ENCODE measurements at regions not wholly inside any gene's neighbourhood (a gene's known extent, or its start where the extent isn't known, plus 50 kb on each side); places are given as distances from the start of the nearest gene placed in this dataset.

DNA sequence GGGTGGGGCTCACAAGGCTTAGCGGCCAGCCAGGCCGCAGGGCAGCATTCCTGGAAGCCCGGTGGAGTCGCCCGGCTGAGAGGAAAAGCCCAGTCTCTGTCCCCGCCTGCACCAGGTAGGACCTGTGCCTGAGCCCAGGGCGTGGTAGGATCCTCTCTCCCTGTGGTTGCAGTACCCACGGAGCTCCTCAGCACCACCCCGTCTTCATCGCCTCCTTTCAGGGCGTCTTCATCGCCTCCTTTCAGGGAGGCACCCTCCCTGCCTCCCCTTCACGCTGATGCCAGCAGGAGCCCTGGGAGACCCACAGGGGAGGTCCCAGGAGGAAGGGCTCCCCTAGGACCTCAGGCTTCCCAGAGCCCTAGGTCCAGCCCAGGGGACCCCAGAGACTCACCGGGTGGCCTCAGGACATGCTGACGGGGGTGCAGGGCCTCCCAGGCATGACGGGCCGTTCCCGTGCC, 53.3 kb upstream of the NOTCH1 start (continued):
- TF ChIP-seq, protein P1, sequence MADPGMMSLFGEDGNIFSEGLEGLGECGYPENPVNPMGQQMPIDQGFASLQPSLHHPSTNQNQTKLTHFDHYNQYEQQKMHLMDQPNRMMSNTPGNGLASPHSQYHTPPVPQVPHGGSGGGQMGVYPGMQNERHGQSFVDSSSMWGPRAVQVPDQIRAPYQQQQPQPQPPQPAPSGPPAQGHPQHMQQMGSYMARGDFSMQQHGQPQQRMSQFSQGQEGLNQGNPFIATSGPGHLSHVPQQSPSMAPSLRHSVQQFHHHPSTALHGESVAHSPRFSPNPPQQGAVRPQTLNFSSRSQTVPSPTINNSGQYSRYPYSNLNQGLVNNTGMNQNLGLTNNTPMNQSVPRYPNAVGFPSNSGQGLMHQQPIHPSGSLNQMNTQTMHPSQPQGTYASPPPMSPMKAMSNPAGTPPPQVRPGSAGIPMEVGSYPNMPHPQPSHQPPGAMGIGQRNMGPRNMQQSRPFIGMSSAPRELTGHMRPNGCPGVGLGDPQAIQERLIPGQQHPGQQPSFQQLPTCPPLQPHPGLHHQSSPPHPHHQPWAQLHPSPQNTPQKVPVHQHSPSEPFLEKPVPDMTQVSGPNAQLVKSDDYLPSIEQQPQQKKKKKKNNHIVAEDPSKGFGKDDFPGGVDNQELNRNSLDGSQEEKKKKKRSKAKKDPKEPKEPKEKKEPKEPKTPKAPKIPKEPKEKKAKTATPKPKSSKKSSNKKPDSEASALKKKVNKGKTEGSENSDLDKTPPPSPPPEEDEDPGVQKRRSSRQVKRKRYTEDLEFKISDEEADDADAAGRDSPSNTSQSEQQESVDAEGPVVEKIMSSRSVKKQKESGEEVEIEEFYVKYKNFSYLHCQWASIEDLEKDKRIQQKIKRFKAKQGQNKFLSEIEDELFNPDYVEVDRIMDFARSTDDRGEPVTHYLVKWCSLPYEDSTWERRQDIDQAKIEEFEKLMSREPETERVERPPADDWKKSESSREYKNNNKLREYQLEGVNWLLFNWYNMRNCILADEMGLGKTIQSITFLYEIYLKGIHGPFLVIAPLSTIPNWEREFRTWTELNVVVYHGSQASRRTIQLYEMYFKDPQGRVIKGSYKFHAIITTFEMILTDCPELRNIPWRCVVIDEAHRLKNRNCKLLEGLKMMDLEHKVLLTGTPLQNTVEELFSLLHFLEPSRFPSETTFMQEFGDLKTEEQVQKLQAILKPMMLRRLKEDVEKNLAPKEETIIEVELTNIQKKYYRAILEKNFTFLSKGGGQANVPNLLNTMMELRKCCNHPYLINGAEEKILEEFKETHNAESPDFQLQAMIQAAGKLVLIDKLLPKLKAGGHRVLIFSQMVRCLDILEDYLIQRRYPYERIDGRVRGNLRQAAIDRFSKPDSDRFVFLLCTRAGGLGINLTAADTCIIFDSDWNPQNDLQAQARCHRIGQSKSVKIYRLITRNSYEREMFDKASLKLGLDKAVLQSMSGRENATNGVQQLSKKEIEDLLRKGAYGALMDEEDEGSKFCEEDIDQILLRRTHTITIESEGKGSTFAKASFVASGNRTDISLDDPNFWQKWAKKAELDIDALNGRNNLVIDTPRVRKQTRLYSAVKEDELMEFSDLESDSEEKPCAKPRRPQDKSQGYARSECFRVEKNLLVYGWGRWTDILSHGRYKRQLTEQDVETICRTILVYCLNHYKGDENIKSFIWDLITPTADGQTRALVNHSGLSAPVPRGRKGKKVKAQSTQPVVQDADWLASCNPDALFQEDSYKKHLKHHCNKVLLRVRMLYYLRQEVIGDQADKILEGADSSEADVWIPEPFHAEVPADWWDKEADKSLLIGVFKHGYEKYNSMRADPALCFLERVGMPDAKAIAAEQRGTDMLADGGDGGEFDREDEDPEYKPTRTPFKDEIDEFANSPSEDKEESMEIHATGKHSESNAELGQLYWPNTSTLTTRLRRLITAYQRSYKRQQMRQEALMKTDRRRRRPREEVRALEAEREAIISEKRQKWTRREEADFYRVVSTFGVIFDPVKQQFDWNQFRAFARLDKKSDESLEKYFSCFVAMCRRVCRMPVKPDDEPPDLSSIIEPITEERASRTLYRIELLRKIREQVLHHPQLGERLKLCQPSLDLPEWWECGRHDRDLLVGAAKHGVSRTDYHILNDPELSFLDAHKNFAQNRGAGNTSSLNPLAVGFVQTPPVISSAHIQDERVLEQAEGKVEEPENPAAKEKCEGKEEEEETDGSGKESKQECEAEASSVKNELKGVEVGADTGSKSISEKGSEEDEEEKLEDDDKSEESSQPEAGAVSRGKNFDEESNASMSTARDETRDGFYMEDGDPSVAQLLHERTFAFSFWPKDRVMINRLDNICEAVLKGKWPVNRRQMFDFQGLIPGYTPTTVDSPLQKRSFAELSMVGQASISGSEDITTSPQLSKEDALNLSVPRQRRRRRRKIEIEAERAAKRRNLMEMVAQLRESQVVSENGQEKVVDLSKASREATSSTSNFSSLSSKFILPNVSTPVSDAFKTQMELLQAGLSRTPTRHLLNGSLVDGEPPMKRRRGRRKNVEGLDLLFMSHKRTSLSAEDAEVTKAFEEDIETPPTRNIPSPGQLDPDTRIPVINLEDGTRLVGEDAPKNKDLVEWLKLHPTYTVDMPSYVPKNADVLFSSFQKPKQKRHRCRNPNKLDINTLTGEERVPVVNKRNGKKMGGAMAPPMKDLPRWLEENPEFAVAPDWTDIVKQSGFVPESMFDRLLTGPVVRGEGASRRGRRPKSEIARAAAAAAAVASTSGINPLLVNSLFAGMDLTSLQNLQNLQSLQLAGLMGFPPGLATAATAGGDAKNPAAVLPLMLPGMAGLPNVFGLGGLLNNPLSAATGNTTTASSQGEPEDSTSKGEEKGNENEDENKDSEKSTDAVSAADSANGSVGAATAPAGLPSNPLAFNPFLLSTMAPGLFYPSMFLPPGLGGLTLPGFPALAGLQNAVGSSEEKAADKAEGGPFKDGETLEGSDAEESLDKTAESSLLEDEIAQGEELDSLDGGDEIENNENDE (IDR thresholded peaks at IDR 0.05; ENCODE audit: insufficient replicate concordance, low read length) = no peak
- TF ChIP-seq TEAD4 (IDR thresholded peaks at IDR 0.05; ENCODE audit: low read depth, low read length) (no peak), EZH2 (IDR thresholded peaks at IDR 0.05; ENCODE audit: low read depth, low read length, severe bottlenecking) (no peak), BACH1 (IDR thresholded peaks at IDR 0.05; ENCODE audit: low read length) (no peak), TAF1 (IDR thresholded peaks at IDR 0.05; ENCODE audit: low read depth, low read length) (no peak), HDAC6 (IDR thresholded peaks at IDR 0.05; ENCODE audit: low read depth, low read length) (no peak), RNF2 (IDR thresholded peaks at IDR 0.05; ENCODE audit: borderline replicate concordance, low read depth, low read length, missing control alignments, poor library complexity, severe bottlenecking) (no peak)
